GM12874 (cell line): ENCODE measurements at regions not wholly inside any gene's neighbourhood (a gene's known extent, or its start where the extent isn't known, plus 50 kb on each side); places are given as distances from the start of the nearest gene placed in this dataset.

Experiments
- CTCF ChIP-seq: IDR thresholded peaks from 2 replicates; pipeline ENCODE4 v1.5.1; 2011; ENCODE audit warnings: low read depth, mild to moderate bottlenecking, control low read depth, low read length, moderate library complexity; ENCODE audit not compliant: insufficient read depth

DNA sequence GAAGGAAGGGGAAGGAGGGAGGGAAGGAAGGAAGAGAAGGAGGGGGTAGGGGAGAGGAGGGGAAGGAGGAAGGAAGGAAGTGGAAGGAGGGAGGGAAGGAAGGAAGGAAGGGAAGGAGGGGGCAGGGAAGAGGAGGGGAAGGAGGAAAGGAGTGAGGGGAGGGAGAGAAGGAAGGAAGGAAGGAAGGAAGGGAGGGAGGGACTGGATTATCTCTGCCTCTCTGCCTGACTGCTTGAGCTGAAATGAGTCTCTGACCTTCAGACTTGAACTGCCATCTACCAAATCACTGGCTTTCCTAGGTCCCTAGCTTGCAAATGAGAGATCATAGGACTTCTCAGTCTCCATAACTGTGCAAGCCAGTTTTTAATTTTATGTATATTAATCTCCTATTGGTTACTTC, 436.8 kb downstream of the PREX1 start:
- TF ChIP-seq CTCF: no peak

DNA sequence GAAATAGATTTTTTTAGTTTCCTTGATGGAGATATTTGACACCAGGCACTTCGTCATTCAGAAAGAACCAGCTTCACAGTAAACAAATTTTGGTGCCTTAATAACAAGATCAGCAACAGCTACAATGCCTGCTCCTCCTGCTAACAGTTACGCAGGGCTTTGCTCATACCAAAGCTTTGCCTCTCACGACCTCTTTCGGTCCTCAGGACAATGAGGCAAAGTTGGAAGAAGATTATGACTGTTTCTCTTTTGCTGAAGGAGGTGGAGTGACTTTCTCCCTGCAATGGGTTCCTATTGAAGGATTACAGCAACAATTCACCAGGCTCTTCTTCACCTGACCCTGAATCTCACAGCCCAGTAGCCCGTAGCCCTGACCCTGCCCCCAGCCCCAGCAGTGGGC, 440.1 kb downstream of the PREX1 start:
- TF ChIP-seq CTCF: no peak

DNA sequence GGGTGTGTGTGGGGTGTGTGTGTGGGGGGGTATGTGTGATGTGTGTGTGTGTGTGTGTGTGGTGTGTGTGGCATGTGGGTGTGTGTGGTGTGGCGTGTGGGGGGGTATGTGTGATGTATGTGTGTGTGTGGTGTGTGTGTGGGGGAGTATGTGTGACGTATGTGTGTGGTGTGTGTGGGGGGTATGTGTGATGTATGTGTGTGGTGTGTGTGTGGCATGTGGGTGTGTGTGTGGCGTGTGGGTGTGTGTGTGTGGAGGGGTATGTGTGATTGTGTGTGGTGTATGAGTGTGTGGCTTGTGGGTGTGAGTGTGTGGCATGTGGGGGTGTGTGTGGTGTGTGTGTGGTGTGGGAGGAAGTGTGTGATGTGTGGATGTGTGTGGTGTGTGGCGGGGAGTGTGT, 442.3 kb downstream of the PREX1 start:
- TF ChIP-seq CTCF: no peak

DNA sequence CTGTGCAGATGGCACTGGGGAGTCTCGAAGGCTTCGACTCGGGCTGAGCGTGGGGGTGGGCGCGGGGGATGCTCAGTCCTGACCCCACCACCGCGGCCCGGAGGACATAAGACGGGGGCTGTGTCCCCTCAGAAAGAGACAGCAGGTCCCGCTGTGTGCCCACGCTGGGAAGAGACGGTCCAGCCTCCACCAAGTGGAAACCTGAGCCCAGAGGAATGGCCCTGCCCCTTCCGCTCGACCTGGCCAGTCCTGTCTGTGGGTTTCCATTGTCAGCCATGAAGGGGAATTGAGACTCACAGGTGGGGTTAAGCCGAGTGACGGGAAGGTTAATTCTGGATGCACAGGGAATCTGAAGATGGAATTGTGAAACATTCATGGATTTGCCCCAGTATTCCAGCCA, 442.7 kb downstream of the PREX1 start:
- no peak for TF ChIP-seq CTCF

DNA sequence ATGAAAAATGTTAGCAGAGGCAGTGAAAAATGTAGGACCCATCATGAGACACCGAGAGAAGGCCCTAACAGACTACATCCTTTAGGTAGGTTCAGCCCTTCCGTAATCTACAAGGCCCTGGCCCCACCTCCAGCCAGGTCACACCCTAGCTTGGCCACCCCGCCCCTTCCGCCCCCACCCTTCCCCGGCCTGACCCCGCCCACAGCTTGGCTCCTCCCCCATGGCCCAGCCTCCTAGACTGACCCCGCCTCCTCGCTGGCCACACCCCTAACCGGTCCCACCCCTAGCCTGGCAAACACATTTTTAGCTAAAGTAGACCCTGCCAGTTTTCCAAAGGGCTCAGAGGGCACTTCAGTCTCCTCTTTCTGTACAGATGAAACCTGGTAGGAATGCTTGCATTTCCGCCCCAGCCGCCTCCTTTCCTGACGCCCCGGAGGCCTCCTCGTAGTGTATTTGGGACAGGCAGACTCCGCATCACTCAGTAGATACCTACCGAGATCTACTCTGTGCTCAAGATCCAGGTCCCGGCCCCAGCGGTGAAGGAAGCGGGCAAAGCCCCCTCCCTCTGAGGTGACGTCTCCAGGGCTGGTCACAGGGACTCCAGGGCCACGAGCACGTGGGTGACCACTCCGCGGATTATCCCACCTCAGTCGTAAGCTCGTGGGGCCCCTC, 443.5 kb downstream of the PREX1 start:
- no peak for TF ChIP-seq CTCF

DNA sequence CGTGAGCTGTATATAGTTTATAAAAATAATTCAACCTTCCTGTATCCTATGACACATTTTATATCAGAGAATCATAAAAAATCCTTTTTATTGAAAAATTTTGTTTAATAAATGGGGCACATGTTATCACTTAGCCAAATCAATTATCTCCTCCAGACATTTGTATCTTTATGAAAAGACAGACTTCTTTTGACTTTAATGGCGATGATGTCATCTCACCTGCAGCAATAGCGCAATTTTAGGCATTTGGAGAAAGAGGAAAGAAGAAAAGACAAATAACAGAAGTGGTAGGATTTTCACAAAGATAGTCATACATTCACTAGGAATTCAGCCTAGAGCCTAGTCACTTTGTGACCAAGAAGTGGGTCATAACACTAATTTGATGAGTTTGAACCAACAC, 444.5 kb downstream of the PREX1 start:
- no peak for TF ChIP-seq CTCF

DNA sequence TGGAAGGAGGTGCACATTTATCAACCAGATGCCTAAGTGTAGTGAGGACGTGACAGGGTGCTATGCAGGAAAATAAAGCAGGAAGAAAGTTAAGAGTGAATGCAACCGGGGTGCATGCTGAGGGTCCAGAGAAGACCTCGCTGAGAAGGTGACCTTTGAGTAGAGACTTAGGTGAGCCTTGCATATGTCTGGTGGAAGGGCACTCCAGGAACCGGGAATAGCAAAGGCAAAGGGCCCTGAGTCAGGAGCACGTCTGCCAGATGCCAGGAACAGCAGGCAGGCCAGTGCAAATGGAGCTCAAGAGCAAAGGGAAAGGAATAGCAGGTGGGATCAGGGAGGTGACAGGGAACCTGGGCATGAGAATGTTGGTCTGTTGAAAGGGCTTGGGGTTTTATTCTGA, 445.5 kb downstream of the PREX1 start:
- no peak for TF ChIP-seq CTCF
